T-helper 1 cell treated with Interleukin-12 subunit alpha and Interleukin-12 subunit beta and Interleukin-4 antibody, amounts not matched to agents 30 ng/mL and 1 ng/mL, for 36 hours (primary cell): ENCODE measurements at regions not wholly inside any gene's neighbourhood (a gene's known extent, or its start where the extent isn't known, plus 50 kb on each side); places are given as distances from the start of the nearest gene placed in this dataset.

Experiments
- intact Hi-C: fragments of 100-400 bp; cut with micrococcal nuclease; formaldehyde crosslinking; loops from one replicate; pipeline ENCODE4 v1.15.1; 2024

DNA sequence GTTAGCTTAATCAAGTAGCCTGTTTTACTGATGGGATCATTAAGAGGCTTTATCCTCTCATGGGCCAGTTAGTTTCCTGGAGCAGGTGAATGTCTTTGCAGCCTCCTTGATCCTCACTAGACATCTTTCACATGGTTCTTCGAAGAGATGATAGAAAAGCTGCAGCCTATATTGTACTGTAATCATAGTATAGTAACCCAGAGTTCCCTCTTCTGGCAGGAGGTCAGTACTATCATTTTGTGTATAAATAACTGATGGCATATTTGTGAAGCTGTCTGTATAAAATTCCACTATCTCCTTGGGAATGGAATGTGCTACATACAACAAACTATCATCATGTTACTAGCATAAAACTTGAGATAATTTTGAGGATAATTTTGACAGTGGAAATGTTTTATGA is 123.8 kb upstream of the PRPS1L1 start:
- intact Hi-C loops = no loop called here

DNA sequence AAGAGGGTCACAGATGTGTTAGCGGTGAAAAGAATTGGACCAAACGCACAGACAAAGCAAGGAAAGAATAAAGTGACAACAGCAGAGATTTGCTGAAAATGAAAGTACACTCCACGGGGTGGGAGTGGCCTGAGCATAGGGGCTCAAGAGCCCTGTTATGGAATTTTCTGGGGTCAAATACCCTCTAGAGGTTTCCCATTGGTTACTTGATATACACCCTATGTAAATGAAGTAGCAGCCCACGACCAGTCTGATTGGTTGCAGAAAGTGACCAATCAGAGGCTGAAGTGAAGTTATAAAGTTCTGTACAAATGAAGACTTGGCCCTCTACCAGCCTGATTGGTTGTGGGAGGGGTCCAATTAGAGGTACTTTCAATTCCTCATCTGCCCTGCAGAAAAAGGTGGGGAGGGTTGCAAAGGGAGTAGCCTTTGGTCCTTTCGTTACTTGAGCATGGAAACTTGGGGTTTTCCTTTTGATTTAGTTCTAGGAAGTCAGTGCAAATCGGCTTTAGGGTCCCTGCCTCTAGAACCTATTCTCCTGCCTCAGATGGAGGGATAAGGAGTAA is 125.6 kb upstream of the PRPS1L1 start:
- intact Hi-C loops = no loop called here

DNA sequence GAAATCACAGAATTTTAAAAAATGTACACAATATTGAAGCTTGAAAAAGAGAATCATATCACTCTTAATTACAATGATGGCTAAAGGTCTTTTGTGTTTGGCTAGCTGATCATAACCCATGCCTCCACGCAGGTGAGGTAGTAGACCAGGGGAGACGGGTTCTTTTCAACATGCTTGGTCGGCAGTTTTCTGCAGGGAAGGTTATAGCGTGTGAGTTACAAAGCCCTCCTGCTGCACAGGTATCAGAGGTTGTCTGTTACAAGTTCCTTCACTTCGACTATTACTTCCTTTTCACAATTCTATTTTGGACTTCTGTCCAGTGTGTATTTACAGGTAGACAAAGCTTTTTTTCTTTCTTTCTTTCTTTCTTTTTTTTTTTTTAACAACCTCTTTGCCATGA is 127.1 kb upstream of the PRPS1L1 start:
- intact Hi-C loops = no loop called here

DNA sequence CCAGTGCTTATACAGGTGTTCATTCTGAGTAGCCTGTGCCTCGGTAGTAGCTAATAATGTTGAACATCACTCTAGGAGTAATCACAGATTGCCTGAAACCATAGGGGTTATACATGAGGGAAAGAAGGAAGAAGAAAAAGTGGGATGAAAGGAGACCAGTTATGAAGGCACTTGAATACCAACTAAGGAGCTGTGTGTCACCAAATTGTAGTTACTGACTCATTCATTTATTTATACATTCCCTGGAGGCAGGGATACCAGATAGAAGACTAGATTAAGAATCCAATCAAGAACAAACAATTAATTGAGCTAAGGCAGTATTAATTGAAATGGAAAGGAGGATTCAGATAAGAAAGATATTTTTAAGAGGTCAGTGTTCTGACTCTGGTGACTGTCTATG is 129.6 kb upstream of the PRPS1L1 start:
- intact Hi-C loops = no loop called here

DNA sequence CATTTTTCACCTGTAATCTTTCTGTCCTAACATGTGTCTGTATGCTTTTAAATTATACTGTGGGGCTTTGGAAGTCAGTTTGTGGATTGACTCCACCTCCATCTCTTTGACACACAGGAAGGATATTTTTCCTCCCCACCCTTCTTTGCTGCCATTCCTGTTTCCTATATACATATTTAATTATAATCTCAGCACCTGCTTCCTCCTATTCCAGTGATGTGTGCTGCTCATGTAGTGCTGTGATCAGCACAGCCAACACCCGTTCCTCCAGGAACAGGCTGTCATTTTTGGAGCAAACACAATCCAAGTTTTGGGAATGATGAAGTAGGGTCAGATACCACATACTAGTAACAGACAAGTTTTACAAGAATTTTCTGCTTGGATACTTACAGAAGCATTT is 135.0 kb upstream of the PRPS1L1 start:
- intact Hi-C loops = no loop called here

DNA sequence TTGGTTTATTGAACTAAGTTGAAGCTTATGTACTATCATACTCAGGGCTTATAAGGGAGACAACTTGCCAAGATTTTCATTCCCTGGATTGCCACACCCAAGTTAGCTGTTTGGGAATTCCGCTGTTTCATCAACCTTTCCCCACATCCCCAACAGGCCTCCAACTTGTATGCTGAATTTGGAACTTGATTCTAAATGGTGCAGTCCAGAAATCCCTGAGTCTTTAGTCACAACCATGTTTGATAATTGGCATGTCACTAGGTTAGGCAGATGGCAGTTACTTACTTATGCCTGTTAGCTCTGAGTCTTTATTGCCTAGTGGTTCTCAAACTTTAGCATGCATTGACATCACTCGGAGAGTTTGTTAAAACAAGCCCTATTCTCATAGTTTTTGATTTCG is 135.4 kb upstream of the PRPS1L1 start:
- intact Hi-C loops = no loop called here

DNA sequence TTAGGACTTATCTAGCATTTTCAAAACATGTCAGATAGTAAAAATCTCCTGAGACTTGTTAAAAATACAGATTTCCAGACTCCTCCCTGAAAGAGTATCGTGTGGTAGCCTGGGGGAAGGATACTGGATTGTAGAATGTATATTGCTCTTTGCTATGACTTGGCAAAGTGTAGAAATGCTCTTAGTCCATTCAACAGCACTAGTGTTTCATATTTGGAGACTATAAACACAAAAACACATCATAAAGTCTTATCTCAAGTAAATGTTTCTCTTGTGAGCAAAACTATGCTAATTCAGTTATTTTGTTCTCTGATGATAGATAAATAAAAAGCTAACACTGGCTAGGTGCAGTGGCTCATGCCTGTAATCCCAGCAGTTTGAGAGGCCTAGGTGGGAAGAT is 137.5 kb upstream of the PRPS1L1 start:
- intact Hi-C loops = no loop called here

DNA sequence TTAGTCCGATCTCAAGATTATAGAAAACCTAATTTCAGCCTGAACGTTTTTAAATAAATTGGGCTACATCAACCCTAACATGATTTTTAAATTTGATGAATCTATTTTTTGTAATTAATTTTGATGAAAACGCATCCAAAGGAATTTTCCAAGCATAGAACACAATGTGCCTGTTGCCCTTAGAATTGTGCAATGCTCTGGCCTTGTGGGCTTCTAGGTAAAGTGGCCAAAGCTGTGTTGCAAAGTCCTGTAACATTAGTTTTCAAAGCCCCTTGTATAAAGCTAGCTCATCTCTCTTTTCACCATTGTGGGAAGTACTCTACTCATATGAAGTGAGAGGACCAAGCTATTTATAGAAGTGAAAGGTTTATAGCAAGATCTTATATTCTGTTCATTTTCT is 138.4 kb upstream of the PRPS1L1 start:
- intact Hi-C loops = no loop called here

DNA sequence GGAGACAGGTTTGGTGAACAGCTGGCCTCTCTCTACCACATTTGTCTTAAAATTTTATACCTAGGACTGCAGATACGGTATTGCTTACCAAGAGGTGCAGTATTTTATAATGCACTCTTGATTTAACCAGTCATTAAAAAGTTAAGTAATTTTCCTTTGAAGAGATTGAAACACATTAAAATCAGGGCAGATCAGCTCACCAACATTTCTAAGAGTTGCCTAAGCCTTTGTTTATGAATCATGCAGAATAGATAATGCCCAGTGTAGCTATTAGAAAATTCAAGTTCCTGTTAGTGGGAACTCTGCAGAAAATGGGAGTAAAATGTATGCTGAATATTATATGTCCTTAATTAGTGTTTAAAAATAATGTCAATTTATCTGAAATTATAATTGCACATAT is 140.2 kb upstream of the PRPS1L1 start:
- intact Hi-C loops = no loop called here

DNA sequence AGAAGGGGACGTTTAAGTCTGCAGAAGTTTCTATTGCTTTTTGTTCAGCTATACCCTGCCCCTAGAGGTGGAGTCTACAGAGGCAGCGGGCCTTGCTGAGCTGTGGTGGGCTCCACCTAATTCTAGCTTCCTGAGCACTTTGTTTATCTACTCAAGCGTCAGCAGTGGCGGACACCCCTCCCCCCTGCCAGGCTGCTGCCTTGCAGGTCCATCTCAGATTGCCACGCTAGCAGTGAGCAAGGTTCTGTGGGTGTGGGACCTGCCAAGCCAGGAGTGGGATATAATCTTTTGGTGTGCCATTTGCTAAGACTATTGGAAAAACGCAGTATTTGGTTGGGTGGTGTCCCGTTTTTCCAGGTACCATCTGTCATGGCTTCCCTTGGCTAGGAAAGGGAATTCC is 147.3 kb upstream of the PRPS1L1 start:
- intact Hi-C loops = no loop called here

DNA sequence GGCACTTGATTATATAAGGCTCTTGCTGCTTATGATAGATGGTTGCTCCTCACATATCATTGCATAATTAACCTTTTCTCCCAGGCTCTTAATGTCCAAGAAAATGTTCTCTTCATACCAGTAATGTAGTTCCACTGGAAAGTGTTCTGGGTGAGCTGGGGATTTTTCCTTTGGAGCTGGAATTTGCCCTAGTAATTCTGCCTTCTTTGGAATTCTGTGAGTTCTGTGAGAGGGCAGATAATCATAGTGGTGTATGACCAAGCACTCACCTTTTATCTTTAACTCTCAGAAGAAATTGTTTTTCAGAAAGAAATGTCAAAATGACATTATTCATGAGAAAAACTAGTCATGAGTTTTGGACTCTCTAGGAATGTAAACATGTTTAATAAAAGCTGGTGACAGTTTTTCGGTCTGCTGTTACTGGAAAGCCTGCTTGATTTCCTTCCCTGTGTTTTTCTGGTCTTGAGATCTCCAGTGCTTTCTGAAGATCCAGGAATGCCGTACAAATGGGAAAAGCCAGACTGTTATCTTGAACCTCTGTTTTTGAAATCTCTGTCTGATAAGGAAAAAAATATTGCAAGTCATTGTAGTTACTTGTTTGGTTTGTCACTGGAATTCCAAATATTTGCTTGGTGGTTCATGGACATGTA is 148.3 kb upstream of the PRPS1L1 start:
- intact Hi-C loops = no loop called here

DNA sequence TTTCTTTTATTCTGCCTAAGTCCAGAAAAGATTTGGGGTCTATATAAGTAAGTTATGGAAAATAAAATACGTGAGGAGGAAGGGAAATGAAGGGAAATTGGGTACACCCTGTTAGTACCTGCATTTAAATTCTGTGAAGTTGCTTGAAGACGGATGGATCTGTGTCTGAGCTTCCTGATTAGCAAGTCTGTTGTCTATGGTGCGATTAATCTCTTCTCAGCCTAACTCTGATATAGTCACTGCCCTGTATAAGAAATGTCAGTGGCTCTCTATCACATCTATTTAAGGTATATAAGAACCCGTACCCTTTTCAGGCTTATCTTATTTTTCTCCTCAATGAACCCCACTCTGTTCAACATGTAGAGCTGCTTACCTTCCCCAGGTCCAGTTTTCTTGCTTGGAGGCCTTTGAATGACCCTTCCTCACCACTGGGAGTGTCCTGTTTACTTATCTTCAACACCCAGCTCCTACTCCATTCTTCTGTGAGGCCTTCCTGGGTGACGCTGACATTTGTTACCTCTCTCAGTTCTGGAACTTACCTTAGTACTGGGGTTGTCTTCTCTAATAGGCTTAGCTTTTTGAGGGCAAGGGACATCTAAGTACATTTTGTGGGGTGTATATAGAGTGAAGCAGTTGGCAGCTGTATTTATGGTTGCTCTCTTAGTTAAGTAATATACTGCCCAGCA is 149.6 kb upstream of the PRPS1L1 start:
- intact Hi-C loops = no loop called here

DNA sequence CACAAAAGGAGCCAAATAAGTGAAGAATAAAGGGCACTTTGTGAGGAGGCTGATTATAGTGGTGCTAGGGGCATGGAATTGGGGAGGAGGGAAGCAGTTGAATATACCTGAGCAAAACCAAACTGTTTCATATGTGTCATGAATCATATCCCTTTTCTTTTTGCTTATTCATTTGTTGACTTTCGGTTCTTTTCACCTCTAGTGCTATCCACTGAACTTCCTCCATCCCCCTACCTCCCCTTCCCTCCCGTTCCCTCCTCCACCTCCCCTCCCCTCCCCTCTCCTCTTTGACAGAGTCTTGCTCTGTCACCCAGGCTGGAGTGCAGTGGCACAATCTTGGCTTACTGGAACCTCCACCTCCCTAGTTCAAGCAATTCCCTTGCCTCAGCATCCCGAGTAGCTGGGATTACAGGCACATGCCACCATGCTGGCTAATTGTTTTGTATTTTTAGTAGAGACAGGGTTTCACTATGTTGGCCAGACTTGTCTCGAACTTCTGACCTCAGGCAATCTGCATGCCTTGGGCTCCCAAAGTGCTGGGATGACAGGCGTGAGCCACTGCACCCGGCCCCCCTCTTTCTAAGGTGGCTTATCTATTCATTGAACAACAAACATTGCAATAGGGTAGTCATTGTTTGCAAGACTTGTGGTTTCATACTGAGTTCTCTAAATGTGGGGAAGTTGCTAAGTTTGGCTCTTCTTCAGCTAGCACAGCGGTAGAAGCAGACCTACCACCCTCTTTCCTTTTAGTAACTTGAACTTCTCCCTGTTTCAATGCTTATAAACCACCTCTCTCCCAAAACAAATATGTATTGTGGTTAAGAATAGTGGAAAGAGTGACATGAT is 150.4 kb upstream of the PRPS1L1 start:
- intact Hi-C loops = no loop called here

DNA sequence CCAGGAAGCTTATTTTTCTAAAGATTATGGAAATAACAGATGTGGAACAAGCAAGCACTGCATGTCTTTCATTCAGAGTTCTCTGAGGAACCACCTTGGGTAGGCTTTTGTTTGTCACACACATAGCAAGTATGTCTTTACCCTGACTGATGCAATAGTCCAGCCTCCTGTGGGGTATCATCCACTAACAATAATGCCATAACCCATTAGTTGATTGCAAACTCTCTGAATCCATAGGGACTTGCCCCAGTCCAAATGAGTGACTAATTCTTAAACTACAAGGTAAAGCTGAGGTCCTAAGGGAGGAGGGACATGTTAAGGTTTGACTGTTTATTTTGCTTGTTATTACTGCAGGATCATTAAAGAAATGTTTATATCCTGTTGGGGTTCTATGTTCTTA is 151.4 kb upstream of the PRPS1L1 start:
- intact Hi-C loops = no loop called here

DNA sequence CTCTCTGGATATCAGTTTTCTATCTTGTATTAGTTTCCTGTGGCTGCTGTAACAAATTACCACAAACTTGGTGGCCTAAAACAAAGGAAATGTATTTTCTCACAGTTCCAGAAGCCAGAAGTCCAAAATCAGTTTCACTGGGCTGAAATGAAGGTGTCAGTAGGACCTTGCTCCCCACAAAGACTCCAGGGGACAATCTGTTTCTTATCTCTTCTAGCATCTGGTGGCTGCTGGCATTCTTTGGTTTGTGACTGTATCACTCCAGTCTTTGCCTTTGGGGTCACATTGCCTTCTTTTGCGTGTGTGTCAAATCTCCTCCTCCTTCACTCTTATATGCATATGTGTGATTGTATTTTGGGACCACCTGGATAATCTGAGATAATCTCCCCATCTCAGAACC is 153.0 kb upstream of the PRPS1L1 start:
- intact Hi-C loops = no loop called here

DNA sequence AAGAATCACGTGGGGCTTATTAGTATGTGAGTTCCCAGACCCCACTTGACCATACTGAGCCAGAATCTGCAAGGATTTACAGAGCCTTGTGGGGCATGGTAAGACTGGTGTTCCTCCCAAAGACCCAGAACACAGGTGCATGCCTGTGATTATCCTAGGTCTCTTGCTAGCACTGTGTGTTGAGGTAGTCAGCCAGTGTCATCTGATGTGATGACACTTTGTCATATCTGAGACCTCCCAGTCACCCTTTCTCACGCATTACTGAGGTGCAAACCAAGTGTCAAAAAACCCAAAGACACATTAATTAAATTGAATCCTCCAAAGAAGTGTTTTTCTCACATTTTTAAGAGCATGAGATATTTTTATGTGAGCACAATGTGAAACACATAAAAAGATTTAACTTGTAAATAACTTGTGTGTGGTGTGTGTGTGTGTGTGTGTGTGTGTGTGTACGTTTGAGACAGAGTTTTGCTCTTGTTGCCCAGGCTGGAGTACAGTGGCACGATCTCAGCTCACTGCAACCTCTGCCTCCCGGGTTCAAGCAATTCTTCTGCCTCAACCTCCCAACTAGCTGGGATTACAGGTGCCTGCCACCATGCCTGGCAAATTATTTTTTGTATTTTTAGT is 162.0 kb upstream of the PRPS1L1 start:
- intact Hi-C loops = no loop called here

DNA sequence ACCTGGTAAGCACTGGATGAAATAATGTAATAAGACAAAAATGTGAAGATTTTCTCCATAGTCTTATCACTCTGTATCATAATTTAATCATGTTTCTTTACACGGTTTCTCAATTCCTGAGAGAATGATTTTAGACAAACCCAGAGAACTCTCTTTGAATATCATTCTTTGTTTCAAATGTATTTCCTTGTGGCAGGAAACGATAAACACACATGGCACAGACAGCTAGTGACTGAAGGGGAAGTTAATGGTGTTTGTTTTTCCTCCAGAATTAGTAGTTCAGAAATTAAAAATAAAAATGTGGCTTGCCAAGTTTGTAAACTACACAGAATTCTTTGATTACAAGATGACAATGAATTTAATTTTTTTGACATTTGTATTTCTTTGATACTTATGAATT is 163.7 kb upstream of the PRPS1L1 start:
- intact Hi-C loops = no loop called here

DNA sequence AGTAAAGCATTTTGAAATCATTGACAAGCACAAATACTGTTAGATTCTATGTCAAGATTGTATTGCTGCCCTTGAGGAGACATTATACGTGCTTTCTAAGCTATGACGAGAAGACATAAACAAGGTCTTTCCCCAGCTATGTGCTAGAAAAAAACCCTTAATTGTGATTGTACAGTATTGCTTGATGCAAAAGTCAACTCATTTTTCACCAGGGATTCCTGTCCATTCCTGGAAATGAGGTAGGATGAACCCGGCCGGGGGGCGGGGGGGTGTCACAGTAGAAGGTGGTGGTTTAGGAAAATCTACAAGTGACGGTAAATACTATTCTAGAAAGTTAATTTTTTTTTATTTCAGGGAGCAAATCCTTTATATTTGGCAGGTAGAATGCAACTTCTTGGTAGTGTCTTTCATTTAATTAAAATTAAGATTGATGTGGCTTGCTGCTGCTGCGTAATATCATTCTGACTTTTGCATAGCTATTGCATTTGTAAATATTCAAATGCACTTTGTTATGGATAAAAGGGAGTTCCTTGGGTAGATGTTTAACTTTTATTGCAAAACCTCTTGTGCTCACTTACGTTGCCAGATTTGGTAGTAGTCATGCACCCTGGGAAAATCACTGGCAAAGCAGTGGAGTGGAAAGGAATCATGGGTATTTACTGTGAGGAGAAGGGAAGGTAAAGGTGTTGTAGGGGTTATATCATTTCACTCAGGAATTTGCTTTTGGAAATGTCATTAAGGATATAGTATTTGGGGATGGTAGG is 164.4 kb upstream of the PRPS1L1 start:
- intact Hi-C loops = no loop called here

DNA sequence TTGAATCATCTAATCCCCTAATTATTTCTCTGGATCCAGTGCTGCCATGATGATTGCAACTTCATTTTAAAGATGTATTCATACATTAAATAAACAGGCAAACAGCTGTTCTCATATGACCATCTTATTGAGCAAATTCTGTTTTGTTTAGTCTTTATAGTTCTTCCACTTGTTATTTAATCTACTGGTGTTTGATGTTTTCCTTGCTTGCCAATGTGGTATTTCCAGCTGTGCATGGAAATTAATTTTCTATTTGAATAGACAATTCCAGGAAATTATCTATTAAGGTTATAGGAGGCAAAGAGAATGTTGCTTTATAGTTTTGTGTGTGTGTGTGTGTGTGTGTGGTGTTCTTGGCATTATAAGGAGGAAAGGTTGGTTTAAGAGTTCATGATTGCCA is 167.0 kb upstream of the PRPS1L1 start:
- intact Hi-C loops = no loop called here

DNA sequence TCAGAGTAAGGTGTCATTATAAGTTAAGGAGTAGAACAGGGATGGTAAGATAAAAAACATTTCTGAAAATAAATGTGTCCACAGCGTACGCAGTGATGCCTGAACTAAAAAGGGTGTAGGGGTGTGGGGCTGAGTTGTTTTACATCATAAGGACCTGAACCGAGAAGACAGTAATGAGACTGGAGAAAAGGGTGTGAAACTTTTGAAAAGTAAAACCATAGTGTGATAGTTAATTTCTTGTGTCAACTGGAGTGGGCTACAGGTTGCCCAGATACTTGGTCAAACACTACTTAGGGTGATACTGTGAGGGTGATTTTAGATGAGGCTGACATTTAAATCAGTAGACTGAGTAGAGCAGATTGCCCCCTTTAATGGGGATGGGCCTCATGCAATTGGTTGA is 169.0 kb upstream of the PRPS1L1 start:
- intact Hi-C loops = no loop called here

DNA sequence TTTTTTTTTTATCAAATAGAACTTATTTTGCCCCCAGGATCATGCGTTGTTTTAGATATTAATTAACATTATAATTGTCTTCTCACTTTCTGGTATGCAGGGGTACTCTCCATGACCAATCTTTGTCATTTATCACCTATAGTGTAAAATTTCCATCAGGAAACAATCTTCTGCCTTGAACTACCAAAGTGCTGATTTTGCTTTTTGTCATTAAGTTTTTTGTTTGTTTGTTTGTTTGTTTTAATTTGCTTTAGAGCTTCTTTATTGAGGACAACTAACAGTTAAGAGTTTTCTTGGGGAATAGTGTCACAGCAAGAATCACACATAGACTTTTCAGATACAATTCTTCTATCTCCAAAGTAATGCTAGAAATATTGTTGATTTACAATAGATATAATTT is 171.2 kb upstream of the PRPS1L1 start:
- intact Hi-C loops = no loop called here
